HG02970 (cell line): ENCODE measurements at regions not wholly inside any gene's neighbourhood (a gene's known extent, or its start where the extent isn't known, plus 50 kb on each side); places are given as distances from the start of the nearest gene placed in this dataset.

Experiments used
- ATAC-seq: cut with Tn5 transposase; IDR thresholded peaks from one replicate; pipeline ENCODE4 v1.9.1; 2021; ENCODE audit warnings: mild to moderate bottlenecking, moderate library complexity, moderate number of reproducible peaks; ENCODE audit not compliant: unreplicated experiment, low FRiP score

DNA sequence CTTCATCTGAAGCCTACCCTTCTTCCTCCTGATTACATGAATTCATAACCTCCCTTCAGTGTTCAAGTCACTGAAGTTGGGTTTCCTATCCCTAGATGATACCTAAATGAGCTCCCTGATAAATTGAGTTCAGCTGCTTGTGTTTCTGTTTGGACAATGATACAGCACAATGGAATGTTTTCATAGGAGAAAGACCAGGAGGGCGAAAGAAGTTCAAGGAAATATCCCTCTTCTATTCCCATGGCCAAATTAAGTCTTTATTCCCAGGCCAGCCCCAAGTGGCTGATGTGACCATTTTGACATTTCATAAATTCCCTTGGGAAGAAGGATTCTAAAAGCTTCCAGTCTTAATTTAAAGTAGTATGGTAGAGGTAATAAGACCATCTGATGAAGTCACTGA lies 555.8 kb upstream of the CLINT1 start:
- ATAC-seq, result no peak

DNA sequence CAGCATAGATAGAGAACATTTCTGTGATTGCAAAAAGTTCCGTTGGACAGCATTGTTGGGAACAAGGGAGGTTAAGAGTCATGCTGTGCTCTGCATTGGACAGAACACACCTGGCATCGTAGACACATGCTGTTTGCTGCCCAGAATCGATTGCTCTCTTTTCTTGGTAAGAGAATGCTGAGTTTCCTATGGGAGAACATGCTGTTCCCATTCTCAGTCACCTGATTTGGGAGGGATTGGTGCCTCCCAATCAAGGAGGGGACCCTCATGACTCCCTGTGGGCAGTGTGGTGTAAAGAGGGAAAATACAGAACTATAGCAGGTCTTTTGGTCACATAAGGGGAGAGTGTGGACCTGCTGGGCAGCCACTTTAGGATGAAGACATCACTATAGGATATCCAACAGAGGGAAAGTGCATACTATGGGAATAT lies 555.4 kb upstream of the CLINT1 start:
- ATAC-seq, result no peak

DNA sequence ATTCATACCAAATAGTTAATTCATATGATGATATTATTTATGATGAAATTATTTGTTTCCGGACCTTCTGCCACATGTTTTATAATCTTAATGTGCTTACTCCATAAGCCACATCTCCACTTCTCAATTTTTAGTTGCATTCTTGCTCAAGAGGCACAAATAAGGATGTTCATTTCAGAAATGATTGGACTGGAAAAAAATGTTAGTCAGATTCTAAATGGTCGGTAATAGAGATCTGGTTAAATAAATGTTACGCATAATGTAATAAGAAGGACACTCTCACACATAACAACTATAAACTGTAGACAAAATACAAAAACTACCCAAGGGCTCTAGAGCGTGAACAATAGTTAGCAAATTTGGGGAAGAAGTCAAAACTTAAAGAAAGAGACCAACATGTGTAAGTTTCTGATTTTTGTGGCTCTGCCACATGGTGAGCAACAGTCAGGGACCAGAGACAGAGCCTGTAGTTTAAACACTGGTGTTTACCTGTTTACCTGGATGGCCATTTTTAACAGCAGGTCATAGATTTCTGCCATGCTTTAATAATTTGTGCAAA lies 554.3 kb upstream of the CLINT1 start:
- ATAC-seq, result no peak

DNA sequence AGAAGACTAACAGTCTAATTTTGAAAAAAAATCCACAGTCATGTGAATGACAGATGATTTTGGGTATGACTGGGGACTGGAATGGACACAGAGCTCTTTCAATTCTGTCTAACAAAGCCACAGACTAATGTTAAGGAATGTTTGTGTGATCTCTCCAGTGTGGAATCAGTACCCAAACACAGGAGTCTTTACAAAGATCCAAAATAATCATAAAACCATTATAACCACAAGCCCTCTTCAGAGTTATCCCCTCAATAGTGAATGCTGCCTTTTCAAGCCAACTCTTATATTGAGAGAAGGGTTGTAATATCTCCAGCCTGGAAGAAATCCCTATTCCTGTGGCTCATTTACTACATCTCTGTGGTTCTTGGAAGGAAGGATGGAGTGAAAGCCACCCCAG lies 552.0 kb upstream of the CLINT1 start:
- ATAC-seq, result no peak

DNA sequence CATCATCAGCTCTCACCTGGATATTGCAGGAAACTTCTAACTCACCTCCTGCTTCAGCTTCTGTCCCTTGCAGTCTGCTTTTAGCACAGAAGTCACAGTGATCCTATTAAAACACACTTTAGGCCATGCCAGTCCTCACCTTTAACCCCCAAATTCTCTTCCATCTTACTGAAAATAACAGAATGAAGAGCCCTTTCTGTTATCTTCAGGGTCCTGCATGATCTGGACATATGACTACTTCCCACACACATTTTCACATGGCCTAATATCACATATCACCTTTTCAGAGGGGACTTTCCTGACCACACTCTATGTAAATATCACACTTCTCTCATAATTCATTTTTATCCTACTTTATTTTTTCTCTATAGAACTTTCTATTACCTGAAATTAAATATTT lies 550.6 kb upstream of the CLINT1 start:
- ATAC-seq, result no peak

DNA sequence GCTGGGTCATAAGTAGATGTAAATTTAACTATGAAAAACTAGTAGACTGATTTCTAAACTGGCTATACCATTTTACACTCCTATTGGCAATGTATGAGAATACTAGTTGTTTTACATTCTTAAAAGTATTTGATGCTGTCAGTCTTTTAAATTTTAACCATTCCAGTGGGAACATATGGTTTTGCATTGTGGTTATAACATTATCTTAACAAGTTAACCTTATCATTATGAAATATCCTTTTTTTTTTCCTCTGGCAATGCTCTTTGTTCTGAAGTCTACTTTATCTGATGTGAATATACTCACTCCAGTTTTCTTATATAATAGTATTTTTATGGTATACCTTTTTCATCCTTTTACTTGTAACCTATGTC lies 548.9 kb upstream of the CLINT1 start:
- no peak for ATAC-seq

DNA sequence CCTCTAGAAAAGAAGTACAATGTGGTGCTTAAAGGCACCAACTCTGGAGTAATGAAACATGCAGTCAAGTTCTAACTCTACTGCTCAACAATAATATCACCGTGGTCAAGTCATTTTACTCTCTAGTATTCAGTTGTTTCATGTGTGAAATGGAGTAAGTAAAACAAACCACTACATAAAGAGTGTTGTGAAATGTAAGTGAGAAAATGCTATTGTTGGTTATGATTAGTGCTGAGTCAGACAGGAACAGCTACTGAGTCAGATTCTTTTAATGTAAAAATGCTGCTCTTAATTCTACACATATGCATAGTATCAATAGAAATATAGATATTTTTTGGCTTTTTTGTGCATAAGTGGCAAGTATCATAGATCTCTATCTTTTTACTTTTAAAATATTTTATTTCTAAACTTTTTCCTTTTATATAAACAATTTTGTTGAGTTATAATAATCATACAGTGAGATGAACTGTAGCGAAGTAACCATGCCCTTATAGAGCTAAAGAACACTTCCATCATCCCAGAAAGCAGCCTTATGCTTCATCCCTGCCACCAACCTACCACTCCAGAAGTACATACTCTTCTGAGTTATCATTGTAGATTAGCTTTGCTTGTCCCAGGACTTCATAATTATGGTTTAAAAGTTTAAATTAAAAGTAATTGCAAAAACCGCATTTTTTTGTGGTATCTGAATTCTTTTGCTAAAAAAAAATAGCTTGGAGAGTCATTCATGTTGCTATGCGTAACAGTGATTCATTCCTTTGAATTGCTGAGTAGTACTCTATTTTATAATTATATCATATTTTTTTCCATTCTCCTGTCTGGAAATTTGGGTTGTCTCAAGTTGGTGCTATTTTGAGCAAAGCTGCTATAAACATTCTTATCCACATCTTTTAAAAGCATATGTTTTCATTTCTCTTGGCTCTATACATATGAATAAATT lies 548.2 kb upstream of the CLINT1 start:
- ATAC-seq, result no peak

DNA sequence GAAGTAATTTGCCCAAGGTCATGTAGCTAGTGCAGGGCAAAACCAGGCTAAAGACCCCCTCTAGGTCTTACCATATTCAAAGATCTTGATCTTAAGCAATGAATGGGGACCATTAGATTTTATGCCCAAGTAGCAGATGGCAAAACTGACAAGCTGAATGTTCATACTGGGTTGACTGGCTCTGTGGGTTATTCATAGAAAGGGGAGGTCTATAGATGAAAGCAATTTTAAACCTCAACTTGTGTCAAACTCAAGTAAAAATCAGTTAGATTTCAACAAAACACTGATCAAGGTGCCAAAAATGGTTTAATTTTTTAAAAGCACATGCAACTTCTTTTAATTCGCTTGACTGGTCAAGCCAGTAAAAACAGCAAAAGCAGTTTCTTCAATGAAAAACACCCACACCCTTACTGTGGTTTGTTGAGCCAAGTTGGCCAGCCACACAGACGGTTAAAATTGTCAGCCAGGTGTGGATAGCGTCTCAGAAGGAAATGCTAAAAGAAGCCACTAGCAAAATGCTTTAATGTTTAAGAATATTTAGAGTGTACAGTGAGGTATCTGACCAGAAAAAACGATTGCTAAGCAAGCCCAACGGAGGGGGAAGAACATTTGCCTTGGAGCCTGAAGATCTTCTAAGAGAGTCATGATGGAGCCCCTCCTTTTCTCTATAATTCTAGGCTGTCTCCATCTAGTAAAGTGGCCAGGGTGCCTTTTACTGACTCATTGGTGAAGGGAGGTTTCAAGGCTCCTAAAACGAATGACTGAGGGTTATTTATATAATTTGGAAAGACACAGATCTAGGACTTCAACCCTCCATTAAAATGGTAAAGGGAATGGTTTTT lies 539.6 kb upstream of the CLINT1 start:
- no peak for ATAC-seq

DNA sequence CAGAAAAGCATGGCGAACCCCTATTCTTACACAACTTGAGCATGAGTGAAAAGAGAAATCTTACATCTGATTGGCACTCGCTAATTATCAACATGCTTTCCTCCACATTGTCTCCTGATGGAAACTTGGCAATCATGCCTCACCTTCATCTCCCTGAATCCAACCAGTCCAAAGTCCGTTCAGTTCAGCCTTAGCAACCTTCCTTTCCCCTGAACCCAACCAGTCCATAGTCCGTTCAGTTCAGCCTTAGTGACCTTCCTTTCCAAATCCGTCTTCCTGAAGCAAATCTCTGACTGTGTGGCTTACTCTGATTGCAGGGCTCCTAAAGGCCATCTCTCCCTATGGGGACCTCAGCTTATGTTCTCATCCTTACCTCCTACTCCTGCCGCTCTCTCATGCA lies 538.3 kb upstream of the CLINT1 start:
- no peak for ATAC-seq

DNA sequence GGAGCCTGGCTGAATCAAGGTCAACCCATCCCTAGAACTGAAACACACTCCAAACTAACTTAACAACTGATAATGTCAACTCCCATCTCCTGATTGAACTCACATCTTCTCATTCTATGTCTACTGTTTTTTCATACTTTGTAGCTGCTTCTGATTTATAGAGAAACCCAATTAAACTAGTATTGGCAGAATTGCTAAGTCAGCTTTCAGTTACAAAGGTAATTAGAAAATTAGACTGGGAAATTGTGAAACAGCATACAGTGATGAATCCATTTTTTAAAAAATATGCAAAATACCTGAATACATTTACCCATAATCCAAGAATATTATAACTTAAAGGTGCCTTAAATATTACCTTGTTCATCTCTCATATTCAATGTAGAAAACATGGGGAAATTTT lies 535.2 kb upstream of the CLINT1 start:
- no peak for ATAC-seq

DNA sequence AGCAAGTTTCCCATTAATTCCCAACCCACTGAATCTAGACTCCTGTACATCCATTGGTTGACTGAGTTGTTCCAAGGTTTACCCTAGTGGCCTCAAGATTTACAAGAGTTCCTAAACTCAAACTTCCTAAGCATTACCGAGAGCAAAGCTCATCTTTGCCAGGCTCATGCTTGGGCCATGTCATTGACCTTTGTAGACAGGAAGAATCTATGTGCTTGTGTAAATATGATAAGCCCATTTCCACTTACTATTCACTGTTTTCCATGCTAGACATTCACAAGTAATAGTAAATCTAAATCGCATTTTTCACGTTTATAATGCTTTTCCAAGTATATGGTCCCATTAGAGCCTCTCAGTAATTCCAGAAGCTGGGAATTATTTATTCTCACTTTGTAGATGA lies 534.5 kb upstream of the CLINT1 start:
- ATAC-seq, result no peak

DNA sequence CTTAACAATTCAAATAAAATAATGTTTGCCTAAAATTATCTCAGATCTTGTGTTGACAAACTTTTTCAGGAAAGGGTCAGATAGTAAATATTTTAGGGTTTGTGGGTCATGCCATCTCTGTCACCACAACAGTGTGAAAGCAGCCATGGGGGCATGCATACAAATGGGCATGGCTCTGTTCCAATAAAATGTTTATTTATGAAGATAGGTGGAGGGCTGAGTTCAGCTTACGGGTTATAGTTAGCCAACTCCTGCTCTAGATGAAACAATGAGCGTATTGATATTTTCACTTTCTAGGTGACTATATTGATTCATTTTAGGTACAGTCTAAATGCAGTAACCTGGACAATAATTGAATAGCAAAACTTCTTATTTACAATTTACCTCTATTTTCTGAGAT lies 533.8 kb upstream of the CLINT1 start:
- no peak for ATAC-seq

DNA sequence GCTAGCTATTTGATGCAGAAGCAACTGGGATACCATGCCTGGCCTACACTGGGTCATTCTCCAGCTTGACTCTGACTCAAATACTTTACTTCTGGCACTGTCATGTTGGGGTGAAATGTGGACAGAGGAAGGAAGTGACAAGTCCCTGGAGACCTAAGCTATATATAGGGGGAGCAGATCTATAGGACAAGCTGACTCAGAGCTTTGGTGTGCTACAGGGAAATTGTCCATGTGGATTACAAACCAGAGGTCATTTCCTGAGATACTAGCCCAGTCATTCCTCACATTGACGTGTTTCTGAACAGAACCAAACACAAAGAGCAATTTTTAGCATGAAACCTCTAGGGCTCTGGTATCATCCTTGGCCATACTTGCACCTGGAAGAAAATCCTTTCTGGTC lies 531.6 kb upstream of the CLINT1 start:
- ATAC-seq, result no peak

DNA sequence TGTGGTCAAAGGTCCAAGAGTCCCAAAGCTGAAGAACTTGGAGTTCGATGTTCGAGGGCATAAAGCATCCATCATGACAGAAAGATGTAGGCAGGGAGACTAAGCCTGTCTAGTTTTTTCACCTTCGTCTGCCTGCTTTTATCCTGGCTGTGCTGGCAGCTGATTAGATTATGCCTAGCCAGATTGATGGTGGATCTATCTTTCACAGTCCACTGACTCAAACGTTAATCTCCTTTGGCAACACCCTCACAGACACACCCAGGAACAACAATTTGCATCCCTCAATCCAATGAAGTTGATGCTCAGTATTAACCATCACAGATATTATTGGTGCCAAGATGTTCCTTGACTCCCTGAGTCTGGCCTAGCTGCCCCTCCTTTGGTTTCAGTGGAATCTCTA lies 530.8 kb upstream of the CLINT1 start:
- no peak for ATAC-seq

DNA sequence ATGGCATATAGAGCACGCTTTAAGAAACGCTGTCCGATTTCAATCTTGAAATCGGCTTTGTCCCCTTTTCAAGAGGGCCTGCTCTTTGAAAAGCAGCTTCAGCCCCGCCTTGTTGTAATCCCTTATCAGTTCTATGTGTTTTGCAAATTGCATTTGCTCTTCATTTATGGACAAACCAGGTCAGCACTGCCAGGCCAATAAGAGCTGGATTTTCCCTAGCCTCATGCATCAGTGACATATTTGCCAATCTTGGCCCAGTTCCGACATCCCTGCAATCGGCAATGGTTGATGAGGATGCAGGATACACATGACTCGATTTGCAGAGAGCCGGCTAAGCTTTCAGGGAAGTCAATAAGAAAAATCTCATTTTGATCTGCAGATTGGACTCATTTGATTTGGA lies 529.1 kb upstream of the CLINT1 start:
- no peak for ATAC-seq

DNA sequence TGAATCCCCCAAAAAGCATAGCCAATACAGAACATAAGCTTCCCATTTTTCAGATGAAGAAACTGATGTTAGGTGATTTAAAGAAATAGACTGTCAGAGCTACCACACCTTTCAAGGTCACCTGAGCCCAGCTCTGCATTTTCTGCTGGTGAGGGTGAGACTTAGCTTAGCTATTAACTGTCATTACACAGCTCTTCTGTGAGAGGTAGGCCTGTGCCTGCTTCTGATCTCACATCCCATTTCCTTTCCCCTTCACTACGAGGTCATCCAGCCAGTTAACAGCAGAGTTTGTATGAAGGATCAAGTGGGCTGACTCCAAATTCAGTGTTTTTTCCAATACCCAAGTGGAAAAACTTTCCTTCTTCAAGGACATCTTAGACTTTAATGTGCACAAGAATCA lies 528.6 kb upstream of the CLINT1 start:
- ATAC-seq, result no peak

DNA sequence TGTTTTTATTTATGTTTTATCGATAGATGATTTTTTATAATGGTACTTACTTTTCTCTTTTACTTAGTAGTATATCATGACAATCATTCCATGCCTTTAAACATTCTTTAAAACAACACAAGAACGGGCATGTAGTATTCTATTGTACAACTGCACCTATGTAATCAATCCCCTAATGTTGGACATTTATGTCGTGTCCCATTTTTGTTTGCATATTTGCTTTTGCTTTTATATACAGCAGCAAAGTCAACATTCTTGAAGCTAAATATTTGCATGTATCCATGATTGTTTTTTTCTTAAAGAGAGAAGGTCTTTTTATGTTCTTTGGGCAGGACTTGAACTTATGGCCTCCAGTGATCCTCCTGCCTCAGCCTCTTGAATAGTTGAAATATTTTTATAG lies 527.0 kb upstream of the CLINT1 start:
- ATAC-seq, result no peak

DNA sequence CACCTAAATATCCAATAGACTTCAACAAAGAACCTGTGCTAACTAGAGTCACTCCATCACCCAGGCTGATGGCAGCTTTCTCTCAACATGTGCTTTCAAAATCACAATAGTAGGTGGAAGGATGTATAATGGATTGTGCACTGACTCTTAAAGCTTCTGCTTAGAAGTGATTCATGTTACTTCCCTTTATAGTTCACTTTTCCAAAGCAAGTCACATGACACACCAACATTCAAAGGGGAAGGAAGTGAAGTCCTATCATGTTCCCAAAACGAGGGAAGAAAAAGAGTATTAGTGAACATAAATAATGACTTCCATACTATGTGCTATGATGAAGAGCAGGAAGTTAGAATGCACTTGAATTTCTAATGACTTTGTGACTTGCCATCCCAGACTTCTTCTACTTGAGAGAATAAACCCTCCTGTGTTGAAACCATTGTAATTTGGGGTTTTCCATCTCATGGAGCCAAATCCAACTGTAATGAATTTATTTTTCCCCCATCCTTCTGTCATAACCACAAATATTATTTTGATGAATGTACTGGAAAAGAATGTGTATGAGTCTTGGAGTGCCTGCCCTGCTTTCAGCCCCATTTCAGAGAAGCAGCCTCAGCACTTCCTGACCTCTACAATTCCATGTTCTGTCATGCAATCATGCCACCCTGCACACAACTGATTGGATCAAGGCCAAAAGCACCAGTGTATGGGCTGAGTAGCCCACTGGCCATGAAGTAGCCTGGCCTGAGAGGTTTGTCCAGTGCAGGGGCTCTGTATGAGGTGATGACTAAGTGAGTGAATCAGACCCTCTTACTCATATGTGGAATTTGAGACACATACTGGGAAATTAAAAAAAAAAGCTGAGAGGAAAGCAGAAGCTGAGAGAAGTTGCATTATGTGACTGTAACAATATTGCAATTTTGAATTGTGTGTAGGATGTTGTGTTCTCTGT lies 525.9 kb upstream of the CLINT1 start:
- ATAC-seq, result no peak

DNA sequence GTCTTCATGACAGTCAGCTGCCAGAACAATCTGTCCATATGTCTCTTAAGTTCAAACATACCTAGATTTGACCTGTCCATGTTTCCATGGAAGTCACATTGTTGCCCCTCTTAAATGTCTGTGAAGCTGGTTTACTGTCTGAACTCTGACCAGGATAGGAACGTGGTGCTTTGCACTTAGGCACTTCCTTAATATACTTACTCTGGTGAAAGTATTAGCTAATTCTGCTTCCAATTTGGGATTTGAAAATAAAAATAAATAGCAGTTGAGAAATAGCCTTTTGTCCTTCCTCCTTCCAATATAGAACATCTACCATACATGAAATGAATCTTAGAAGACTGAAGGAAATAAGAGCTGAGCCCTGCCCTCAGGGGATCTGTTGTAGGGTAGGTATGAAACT lies 524.5 kb upstream of the CLINT1 start:
- ATAC-seq, result no peak

DNA sequence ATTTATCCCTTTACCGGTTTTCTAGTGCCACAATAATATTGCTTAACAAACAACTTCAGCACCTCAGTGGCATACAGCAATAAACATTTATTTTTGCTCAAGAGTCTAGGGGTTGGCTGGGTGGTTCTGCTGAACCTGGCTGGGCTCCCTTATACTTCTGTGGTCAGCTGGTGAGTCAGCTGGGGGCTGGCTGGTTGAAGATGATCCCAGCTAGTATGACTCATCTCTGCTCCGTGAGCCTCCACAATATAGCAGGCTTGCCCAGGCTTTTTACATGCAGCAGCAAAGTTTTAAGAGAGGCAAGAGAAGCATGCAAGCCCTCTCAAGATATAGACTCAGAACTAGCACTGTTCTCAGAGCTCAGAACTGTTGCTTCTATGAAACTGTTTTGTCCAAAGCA lies 523.5 kb upstream of the CLINT1 start:
- ATAC-seq, result peak; percentile 64
